ENCODE measurements at regions not wholly inside any gene's neighbourhood (a gene's known extent, or its start where the extent isn't known, plus 50 kb on each side); places are given as distances from the start of the nearest gene placed in this dataset.
"Not testable (repeated sequence)": the region's sequence is repeated elsewhere in the genome, so short reads cannot be mapped to it uniquely, and the experiment has no call there.

DNA sequence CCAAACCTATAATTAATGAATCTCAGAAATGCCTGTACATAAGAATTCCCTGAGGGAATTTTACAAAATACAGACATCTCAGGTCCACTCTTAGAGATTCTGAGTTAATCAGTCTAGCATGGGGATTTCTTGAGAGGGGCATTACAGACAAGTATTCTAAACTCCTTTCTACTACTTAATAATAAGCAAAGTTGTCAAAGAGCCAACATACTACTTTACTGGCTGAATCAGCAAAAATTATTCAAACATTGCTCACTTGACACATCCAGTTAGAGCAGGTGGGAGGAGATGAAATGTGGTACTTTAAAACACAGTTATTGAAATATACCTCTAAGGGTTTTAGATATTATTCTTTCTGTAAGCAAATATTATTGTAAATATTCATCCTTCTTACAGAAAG, 1164.7 kb downstream of the CDY2B start:
- no peak overlapping the region for H3K4me3 ChIP-seq (ENCODE audit: low read length)
- no peak for DNase-seq (ENCODE audit: low read depth, low spot score)

DNA sequence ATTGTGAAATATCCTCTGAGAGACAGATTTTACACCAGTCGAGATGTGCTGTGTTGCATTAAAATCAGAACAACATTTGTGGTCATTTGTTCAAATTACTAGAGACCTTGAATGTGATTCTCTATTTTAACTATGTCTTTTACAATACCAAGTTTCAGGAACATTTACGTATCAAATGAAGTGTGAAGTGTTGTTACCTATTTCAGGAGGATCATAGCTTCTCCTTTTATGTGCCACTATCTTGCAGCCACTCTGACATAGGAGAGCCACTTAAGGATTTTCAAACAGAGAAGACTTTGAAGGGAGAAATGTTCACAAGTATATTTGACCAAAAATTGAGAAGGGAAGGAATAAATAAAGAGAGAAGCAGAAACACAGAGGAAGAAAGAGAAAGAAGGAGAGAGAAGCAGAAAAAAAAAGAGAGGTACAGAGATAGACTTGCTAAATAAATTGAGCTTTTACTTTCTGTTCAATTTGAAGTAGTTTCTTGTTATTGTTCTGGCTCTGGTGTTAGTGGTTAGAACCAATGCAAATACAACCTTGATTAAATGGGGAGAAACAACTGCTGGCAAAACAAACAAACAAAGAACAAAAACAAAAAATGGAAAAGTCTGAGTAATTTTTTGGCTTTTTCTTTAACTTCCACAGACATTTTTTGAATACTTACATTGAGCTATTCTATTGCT, 1206.8 kb downstream of the CDY2B start:
- no peak overlapping the region for H3K4me3 ChIP-seq (ENCODE audit: low read length)
- no peak for DNase-seq (ENCODE audit: low read depth, low spot score)

DNA sequence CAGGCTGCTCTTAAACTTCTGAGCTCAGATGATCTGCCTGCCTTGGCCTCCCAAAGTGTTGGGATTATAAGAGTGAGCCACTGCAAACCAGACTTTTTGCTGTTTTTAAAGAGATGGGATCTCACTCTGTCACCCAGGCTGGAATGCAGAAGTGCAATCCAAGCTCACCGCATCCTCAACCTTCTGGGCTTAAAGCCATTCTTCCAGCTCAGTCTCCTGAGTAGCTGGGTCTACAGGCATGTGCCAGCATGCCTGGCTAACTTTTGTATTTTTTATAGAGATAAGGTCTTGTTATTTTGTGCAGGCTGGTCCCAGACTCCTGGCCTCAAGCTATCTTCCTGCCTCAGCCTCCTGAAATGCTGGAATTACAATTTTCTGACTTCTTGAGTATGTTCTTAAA, 1211.6 kb downstream of the CDY2B start:
- no peak overlapping the region for H3K4me3 ChIP-seq (ENCODE audit: low read length)
- no peak for DNase-seq (ENCODE audit: low read depth, low spot score)

DNA sequence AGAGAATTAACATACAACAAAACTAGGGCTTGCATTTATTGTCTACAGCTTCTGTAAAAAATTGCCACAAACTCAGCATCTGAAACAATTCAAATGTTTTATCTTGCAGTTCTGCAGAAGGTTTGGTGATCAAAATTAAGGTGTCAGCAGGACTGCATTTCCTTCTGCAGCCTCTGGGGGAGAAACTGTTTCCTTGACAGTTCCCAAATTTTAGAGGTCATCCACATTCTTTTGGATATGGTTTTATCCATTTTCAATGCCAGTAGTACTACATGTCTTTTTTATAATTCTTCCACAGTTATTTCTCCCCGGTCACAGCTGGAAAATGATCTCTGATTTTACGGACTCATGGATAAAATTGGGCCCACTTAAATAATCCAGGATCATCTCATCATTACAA, 1217.3 kb downstream of the CDY2B start:
- H3K4me3 ChIP-seq (ENCODE audit: low read length): no peak overlapping the region
- DNase-seq (ENCODE audit: low read depth, low spot score): no peak

DNA sequence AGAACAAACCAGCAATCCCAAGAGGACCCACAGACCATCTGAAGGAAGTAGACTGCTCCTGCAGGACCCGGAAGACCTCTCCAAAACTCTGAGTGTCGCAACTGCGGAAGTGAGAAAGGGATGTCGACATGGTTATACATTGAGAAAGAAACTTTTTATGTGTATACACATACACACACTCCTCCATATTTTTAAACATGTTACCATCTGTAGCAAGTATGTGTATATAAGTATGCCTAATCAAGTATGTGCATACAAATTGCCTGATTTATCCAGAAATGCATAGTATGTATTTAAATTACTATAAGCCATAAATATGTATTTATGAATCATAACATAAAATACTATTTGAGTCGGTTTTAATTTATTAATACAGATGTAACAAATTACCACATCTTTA, 1220.7 kb downstream of the CDY2B start:
- no peak for DNase-seq (ENCODE audit: low read depth, low spot score)
- no peak overlapping the region for H3K4me3 ChIP-seq (ENCODE audit: low read length)

DNA sequence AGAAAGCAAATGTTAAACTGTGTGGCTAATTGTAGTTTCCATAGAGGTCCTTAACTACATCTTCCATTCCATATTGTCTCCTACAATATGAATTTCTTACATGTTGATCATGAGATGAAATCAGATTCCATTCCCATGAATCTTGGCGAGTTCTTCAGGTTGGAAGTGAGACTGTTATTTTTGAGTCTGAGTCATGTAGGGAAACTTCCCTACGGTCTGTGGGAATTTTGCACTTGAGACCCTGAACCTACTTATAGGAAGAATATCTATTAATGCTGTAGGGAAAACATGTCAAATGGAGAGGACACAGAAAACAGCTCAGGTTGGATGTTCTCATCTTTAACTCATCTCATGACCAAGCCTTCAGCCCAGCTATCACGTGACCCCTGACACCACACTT, 1226.0 kb downstream of the CDY2B start:
- DNase-seq (ENCODE audit: low read depth, low spot score): no peak
- H3K4me3 ChIP-seq (ENCODE audit: low read length): no peak overlapping the region

DNA sequence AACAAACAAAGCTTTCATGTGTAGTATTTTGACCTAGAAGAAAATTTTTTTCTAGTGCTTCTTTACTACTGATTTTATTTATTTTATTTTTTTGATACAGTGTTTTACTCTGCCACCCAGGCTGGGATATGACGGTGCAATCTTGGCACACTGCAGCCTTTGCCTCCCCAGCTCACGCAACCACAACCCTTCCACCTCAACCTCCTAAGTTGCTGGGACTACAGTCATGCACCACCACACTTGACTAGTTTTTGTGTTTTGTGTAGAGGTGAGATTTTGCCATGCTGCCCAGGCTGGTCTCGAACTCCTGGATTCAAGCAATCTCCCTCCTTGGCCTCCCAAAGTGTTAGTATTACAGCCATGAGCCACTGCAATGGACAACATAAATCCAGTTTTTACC, 1234.0 kb downstream of the CDY2B start:
- no peak for DNase-seq (ENCODE audit: low read depth, low spot score)
- H3K4me3 ChIP-seq (ENCODE audit: low read length): no peak overlapping the region

DNA sequence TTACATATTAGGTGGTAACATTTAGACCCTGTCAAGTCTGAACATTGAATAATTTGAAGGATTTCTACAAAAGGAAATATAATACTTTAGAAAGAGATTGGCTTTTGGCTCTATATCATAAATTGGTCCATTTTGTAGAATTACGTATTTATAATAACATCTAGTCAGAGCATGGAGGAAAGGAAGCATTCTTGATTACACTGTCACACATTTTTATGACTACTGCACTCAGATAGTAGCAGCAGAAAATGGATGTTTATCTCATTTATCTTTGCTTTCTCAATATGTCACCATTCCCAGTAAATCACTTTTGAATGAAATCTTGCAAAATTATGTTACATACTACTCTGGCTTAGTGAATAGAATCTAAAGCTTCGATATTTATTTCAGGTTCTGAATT, 1234.6 kb downstream of the CDY2B start:
- H3K4me3 ChIP-seq (ENCODE audit: low read length): no peak overlapping the region

DNA sequence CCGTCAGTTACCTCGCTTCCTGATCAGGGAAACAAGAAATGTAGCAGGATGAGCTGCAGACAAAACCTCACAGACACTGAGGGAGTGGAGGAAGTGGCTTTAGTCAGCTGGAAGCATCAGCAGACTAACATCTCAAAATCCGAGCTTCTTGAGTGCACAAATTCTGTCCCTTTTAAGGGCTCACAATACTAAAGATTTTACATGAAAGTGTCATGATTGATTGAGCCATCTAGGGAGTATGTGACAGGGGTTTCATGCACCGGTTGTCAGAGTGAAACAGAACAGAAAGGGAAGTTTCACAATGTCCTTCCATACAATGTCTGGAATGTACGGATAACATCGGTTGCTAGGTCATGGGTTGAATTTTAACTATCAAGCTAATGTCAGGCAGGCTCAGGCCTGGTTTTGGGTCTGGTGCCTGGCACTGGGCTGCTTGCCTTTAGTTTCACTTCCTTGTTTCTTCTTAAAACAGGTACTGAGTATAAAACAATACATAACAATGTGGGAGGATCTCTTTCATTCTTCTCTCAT, 1235.7 kb downstream of the CDY2B start:
- no peak overlapping the region for H3K4me3 ChIP-seq (ENCODE audit: low read length)
- no peak for DNase-seq (ENCODE audit: low read depth, low spot score)

More for the DNA sequence above, 1234.6 kb downstream of the CDY2B start:
- DNase-seq (ENCODE audit: low read depth, low spot score): no peak

DNA sequence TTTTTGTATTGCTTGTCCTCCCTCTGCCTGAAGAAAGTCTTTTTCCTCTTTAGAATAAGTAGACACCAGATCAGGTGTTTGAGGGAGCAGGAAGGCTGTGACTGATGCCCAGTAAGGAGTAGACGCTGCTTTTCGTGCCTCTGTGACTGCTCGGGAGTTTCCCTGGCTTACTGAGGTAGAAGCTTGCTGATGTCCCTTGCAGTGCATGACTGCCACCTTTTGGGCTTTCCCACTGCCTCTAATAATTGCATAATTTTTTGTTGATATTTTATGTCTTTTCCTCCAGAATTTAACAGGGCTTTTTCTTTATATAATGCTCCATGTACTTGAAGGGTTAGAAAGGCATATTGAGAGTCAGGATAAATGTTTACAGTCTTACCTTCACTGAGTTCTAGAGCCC, 1240.2 kb downstream of the CDY2B start:
- no peak overlapping the region for H3K4me3 ChIP-seq (ENCODE audit: low read length)
- no peak for DNase-seq (ENCODE audit: low read depth, low spot score)

DNA sequence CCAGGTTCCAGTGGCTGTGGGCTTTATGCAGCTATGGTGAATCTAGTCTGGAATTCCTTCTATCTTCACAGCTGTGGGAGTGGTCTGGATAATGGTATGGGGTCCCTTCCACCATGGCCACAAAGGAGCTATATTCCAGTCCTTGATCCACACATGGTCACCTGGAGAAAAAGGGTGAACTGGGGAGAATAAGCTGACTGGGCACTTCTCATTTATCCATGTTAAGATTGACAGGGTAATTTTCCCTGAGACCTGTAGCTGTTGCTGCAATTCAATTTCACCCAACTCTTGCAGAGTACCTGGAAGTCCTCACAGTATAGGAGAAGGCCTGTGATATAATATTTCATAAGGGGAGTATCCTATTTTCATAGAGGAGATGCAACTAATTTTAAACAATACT, 1241.3 kb downstream of the CDY2B start:
- not testable (repeated sequence) for H3K4me3 ChIP-seq (ENCODE audit: low read length); DNase-seq (ENCODE audit: low read depth, low spot score)

DNA sequence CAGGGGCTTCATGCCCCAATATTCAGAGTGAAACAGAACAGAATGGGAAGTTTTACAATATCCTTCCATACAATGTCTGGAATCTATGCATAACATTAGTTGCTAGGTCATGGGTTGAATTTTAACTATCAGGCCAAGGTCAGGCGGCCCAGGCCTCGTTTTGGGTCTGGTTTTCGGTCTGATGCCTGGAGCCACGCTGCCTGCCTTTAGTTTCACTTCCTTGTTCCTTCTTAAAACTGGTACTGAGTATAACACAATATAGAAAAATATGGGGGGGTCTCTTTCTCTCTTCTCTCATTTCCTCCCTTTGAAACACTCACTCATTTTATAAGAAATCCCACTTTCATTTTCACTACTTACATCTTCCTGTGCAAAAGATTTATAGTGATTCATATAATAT, 1243.8 kb downstream of the CDY2B start:
- no peak for DNase-seq (ENCODE audit: low read depth, low spot score)
- no peak overlapping the region for H3K4me3 ChIP-seq (ENCODE audit: low read length)

DNA sequence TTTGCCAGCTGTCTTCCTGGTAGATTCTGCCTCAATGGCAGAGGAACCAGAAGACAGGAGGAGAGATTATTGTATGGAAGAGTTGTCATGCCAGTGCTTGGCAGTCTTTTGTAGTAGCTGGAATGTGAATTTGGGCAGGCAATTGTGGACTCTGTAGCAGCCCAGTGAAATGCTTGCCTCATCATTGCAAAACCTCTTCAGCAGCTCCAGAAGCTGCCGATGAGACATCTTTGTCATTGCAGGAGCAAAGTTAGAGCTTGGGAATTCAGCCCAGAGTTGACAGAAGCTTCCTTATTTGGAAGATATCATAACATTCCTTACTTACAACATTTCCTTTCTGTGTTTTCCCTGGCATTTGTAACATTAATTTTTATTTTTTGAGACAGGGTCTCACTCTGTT, 1250.9 kb downstream of the CDY2B start:
- DNase-seq (ENCODE audit: low read depth, low spot score): no peak
- no peak overlapping the region for H3K4me3 ChIP-seq (ENCODE audit: low read length)

DNA sequence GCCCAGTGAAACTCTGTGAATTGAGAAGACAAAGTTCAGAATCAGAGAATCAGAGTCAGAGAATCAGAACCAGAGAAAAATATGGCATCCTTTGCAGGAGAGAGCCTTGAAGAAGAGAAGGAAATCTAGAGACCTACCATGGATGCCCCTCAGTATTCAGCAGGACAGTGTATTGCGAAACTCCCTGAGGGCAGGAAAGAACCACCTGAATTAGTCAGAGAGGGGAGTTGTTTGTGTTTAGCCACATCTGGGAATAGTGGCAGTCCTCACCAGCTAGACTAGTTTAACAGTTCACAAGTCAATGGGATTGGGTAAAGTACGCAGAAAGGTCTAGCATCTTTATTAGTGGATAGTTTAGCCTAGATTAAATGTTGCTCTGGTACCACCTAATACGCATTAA, 1252.9 kb downstream of the CDY2B start:
- no peak for DNase-seq (ENCODE audit: low read depth, low spot score)
- H3K4me3 ChIP-seq (ENCODE audit: low read length): no peak overlapping the region

DNA sequence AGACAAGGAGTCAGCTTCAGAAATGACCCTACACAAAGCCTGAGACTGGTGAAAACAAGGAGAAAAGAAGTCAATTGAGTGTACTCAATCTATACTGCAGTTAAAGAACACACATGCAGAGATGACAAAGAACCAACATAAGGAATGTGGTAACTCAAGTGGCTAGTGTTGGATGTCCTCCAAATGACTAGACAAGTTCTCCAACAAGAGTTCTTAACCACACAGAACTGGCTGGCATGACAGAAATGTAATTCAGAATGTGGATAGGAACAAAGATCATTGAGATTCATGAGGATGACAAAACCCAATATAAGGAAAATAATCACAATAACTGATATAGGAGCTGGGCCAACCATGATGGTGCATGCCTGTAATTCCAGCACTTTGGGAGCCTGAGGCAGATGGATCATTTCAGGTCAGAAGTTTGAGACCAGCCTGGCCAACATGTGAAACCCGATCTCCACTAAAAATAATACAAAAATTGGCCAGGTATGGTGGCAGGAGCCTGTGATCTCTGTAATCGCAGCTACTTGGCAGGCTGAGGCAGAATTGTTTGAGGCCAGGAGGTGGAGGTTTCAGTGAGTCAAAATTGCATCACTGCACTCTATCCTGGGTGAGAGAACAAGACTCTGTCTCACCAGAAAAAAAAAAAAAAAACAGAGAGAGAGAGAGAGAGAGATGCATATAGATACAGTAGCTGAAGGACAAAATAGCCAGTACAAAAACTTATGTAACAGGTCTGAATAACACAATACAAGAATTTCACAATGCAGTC, 1263.6 kb downstream of the CDY2B start:
- no peak for DNase-seq (ENCODE audit: low read depth, low spot score)
- H3K4me3 ChIP-seq (ENCODE audit: low read length): no peak overlapping the region

DNA sequence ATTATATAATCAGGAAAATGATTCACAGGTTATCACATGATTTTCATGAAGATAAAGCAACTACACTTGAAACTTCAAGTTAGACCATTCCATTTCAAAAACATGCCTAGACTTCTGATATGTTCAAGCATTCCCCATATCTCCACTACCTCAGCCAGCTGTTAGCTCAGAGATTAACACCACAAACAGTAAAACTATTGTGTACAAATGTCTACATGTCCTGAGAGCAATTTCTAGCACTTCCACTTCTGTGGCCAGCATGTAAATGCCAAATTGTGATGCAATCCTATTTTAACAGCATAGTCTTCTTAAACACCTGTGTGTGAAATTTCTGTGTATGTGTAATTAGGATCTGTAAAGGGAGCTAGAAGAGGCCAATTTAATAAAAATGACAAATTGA, 1271.3 kb downstream of the CDY2B start:
- no peak for DNase-seq (ENCODE audit: low read depth, low spot score)

DNA sequence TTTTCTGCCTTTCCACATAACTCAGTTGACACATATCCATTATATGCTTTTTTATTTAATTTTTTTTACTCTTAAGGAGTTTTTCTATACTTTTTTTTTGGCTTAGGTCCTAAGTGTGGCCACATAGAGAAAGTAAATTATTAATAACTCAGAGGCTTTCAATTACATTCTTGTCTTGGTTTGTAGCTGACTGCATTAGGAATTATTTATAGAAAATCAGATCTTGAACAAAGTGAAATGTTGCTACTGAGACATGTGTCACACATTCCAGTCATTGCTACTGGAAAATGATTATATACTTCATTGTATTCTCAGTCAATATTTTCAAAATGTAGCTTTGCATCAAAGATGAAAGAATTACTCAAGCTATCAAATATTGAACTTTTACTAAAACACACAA, 1277.9 kb downstream of the CDY2B start:
- DNase-seq (ENCODE audit: low read depth, low spot score): no peak
- no peak overlapping the region for H3K4me3 ChIP-seq (ENCODE audit: low read length)

More for the DNA sequence above, 1271.3 kb downstream of the CDY2B start:
- H3K4me3 ChIP-seq (ENCODE audit: low read length): no peak overlapping the region

DNA sequence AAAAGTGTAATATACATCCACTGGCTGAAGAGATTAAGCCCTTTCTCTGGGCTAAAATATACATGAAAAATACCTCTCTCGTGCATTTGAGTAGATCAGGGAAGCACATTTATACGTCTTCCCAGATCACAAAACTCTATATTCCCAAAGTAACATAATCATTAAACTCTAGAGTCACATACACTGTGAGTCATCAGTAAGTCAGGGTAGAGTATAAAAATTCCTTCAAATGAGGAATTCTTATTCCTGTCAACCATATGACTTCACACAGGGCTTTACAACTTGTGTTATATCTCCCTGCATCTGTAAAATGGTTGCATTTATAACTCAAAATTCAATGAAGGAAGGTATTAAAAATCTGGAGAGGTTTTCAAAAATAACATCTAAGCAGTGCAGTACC, 1278.4 kb downstream of the CDY2B start:
- DNase-seq (ENCODE audit: low read depth, low spot score): no peak
- no peak overlapping the region for H3K4me3 ChIP-seq (ENCODE audit: low read length)

DNA sequence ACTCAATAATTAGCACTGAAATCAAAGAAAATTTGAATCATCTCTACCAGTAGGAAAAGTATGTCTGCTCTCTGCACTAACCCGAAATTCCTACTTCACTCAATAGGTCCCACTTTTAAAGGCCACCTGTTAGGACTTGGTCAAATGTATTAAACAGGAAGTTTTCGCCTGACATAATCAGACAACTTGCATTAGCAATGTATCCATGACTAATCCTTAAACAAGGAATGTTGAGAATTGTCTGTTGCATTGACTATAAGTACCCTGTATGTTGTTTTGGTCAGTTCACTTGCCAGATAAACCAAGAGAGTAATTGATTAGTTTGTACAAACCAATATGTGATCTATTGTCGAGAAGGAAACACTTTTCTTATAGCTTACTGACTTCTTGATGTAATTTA, 1308.0 kb downstream of the CDY2B start:
- no peak for DNase-seq (ENCODE audit: low read depth, low spot score)
- H3K4me3 ChIP-seq (ENCODE audit: low read length): no peak overlapping the region

DNA sequence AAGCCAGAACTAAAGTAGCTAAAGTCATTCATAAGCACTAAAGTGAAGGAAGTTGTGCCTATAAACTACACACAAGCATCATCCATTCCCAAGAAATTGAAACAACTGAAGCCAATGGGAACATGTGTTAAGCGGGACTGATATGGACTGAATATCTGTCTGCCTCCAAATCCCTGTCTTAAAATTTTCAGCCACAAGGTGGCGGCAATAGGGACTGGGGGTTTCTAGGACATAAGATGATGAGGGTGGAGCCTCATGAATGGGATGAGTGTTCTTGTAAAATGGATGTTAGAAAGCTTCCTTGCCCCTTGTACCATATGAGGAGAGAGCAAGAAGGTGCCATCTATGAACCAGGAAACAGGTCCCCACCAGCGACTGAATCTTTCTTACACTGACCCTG, 1317.5 kb downstream of the CDY2B start:
- no peak overlapping the region for H3K4me3 ChIP-seq (ENCODE audit: low read length)

DNA sequence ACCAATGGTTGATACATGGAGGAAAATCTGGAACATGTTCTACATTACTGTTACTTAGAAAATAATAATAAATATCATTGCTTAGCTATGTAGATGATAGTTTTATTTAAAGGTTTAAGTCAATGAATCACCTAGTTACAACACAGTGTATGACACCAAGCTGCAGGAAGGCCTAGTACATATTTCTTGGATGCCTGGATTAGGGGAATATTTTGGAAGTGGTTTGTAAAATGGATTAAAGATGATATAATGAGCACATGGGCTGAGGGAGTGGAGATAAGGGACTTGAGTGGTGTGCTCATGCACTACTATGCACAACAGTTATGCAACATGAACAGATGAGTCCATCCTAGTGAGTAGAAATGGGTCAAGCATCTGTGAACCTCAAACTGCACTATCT, 1358.0 kb downstream of the CDY2B start:
- H3K4me3 ChIP-seq (ENCODE audit: low read length): no peak overlapping the region
- no peak for DNase-seq (ENCODE audit: low read depth, low spot score)

More for the DNA sequence above, 1317.5 kb downstream of the CDY2B start:
- peak; percentile 6 for DNase-seq (ENCODE audit: low read depth, low spot score)

Measured in Jurkat, Clone E6-1 (cell line).